K562 (cell line): ENCODE measurements at regions not wholly inside any gene's neighbourhood (a gene's known extent, or its start where the extent isn't known, plus 50 kb on each side); places are given as distances from the start of the nearest gene placed in this dataset.

Experiments
- BRF1 ChIP-seq: IDR thresholded peaks from 3 replicates; pipeline ENCODE4 v1.6.1; 2011; ENCODE audit warnings: borderline replicate concordance, mild to moderate bottlenecking; ENCODE audit not compliant: insufficient read length; ENCODE audit errors: extremely low read depth
- CEBPB ChIP-seq: fragments of 450-650 bp; IDR thresholded peaks from 2 replicates; pipeline ENCODE4 v1.6.1; 2016; ENCODE audit warnings: missing genetic modification characterization, missing compliant biosample characterization
- CREBBP ChIP-seq: IDR thresholded peaks from one replicate; pipeline ENCODE4 v1.6.1; 2012; ENCODE audit warnings: low read depth, mild to moderate bottlenecking, control low read depth, inconsistent platforms, low read length
- CREM ChIP-seq: IDR thresholded peaks from 2 replicates; pipeline ENCODE4 v1.6.1; 2014; ENCODE audit warnings: antibody characterized with exemption, low read depth
- FOSL1 ChIP-seq: fragments of 200-800 bp; sonication (Bioruptor generic); conservative IDR thresholded peaks from 2 replicates; pipeline ENCODE4 v1.6.1; 2016; ENCODE audit warnings: missing genetic modification characterization, missing compliant biosample characterization
- FOXJ2 ChIP-seq: fragments of 200-800 bp; sonication (Bioruptor generic); IDR thresholded peaks from 2 replicates; pipeline ENCODE4 v1.6.1; 2016; ENCODE audit warnings: missing genetic modification characterization, missing compliant biosample characterization
- FOXP1 ChIP-seq: sonication (generic); formaldehyde crosslinking; IDR thresholded peaks from 2 replicates; pipeline ENCODE4 v1.8.0; 2022; ENCODE audit warnings: mild to moderate bottlenecking, missing genetic modification reagents
- FOXP4 ChIP-seq: sonication (generic); formaldehyde crosslinking; IDR thresholded peaks from 2 replicates; pipeline ENCODE4 v1.8.0; 2022; ENCODE audit warnings: mild to moderate bottlenecking, missing genetic modification reagents, borderline replicate concordance
- MCM7 ChIP-seq, 2 experiments: fragments of 450-650 bp; IDR thresholded peaks; 2 replicates each; pipeline ENCODE4 v1.6.1; 2016 to 2018
- NEUROD1 ChIP-seq: fragments of 150-350 bp; IDR thresholded peaks from 2 replicates; pipeline ENCODE4 v1.6.1; 2014; ENCODE audit warnings: borderline replicate concordance, low read length, low read depth; ENCODE audit not compliant: partially characterized antibody
- NFRKB ChIP-seq: fragments of 450-650 bp; IDR thresholded peaks from 2 replicates; pipeline ENCODE4 v1.6.1; 2016; ENCODE audit warnings: low read depth
- POLR2G ChIP-seq: fragments of 200-400 bp; formaldehyde crosslinking; IDR thresholded peaks from 2 replicates; pipeline ENCODE4 v1.6.1; 2017; ENCODE audit warnings: low read depth, mild to moderate bottlenecking, antibody characterized with exemption, low read length, moderate library complexity
- SAFB ChIP-seq: fragments of 200-400 bp; formaldehyde crosslinking; IDR thresholded peaks from 2 replicates; pipeline ENCODE4 v1.6.1; 2017; ENCODE audit warnings: low read depth, low read length, borderline replicate concordance
- ZFP36 ChIP-seq: fragments of 150-350 bp; IDR thresholded peaks from 2 replicates; pipeline ENCODE4 v1.6.1; 2018; ENCODE audit warnings: low read length, low read depth; ENCODE audit not compliant: partially characterized antibody
- ZMIZ1 ChIP-seq, 2 experiments: fragments of 150-350 bp in 1 of 2; IDR thresholded peaks; 2 replicates each; pipeline ENCODE4 v1.6.1; 2012 to 2016; ENCODE audit warnings: low read depth in 2 of 2, low read length in 2 of 2, mild to moderate bottlenecking in 1 of 2, moderate library complexity in 1 of 2
- ZNF717 ChIP-seq: fragments of 250-450 bp; sonication (Bioruptor Pico); IDR thresholded peaks from 2 replicates; pipeline ENCODE4 v1.5.0; 2021
- ZNF780A ChIP-seq: fragments of 250-450 bp; sonication (Bioruptor Pico); IDR thresholded peaks from 2 replicates; pipeline ENCODE4 v1.5.0; 2021; ENCODE audit warnings: mild to moderate bottlenecking
- TF ChIP-seq, protein P1 (sequence below): fragments of 450-650 bp; conservative IDR thresholded peaks from 2 replicates; pipeline ENCODE4 v1.6.1; 2016; ENCODE audit warnings: missing genetic modification characterization, low read depth, mild to moderate bottlenecking, control low read depth, missing compliant biosample characterization
- TF ChIP-seq, protein P2 (sequence below), 2 experiments: fragments of 450-650 bp; conservative IDR thresholded peaks; 2 replicates each; pipeline ENCODE4 v1.6.1; 2017; ENCODE audit warnings: mild to moderate bottlenecking in 2 of 2, moderate library complexity in 2 of 2

DNA sequence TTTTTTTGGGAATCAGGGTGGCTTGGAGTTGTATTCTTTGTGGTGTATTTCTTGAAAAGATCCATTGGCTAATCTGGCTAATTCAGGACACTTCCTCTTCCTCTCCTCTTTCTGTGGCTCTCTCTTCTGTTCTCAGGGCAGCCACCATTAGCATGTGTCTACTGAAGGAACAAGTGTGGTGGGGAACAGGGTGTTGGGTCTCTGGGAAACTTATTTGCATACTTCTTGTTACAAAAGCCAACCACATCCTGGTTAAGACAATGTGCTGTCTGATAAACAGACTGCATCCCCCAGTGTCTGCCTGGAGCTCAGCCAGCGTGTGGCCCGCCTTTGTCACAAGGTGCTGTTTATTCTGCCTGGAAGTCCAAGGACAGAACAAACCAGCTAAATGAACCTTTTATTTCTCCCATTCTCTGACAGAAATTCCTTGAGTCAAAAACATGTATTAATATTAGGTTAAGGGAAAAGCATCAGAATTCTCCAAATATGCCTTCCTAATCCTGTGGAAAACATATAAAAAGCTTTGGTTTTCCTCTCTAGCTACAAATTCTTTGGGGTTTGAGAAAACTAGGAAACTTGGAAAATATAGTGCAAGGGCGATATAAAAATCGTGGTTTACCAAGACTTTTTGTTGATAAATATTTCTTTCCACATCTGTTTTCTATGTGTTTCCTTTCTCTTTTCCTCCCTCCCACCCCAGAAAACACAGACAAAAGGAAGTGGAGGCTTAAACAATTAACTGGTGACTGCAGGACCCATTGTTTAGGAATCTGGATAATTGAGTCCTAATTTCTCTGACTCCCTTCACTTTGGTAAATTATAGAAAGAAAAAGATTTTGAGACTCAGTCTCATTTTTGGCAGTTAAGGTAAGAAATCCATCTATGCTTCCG lies 203.6 kb downstream of the SPRY1 start (continued):
- TF ChIP-seq NEUROD1, result no peak
- TF ChIP-seq NFRKB, result peak; percentile 88
- no peak for TF ChIP-seq MCM7 (IDR thresholded peaks at IDR 0.05)
- 0 out of 2 replicates have a peak, but pooled peaks have one; percentile 30 for TF ChIP-seq FOSL1 (tag)
- TF ChIP-seq ZMIZ1 (IDR thresholded peaks at IDR 0.05; ENCODE audit: low read depth in 2 of 2, low read length in 2 of 2), result 0 out of 4 replicates have a peak, but pooled peaks of 1 of the 2 experiments have one; percentile 35
- TF ChIP-seq, protein P1, sequence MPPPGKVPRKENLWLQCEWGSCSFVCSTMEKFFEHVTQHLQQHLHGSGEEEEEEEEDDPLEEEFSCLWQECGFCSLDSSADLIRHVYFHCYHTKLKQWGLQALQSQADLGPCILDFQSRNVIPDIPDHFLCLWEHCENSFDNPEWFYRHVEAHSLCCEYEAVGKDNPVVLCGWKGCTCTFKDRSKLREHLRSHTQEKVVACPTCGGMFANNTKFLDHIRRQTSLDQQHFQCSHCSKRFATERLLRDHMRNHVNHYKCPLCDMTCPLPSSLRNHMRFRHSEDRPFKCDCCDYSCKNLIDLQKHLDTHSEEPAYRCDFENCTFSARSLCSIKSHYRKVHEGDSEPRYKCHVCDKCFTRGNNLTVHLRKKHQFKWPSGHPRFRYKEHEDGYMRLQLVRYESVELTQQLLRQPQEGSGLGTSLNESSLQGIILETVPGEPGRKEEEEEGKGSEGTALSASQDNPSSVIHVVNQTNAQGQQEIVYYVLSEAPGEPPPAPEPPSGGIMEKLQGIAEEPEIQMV (tag), result no peak
- no peak for TF ChIP-seq SAFB
- no peak for TF ChIP-seq ZNF780A (CRISPR knock-in tag)
- TF ChIP-seq FOXP4 (CRISPR knock-in tag), result no peak
- no peak for TF ChIP-seq CREBBP
- TF ChIP-seq ZNF717 (CRISPR knock-in tag), result no peak
- TF ChIP-seq CREM, result peak; percentile 64
- 0 out of 2 replicates have a peak, but pooled peaks have one; percentile 26 for TF ChIP-seq FOXJ2
- no peak for TF ChIP-seq POLR2G
- TF ChIP-seq ZFP36, result peak; percentile 51
- TF ChIP-seq BRF1, result no peak
- TF ChIP-seq, protein P2, sequence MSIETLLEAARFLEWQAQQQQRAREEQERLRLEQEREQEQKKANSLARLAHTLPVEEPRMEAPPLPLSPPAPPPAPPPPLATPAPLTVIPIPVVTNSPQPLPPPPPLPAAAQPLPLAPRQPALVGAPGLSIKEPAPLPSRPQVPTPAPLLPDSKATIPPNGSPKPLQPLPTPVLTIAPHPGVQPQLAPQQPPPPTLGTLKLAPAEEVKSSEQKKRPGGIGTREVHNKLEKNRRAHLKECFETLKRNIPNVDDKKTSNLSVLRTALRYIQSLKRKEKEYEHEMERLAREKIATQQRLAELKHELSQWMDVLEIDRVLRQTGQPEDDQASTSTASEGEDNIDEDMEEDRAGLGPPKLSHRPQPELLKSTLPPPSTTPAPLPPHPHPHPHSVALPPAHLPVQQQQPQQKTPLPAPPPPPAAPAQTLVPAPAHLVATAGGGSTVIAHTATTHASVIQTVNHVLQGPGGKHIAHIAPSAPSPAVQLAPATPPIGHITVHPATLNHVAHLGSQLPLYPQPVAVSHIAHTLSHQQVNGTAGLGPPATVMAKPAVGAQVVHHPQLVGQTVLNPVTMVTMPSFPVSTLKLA (conservative IDR thresholded peaks at IDR 0.05), result peak; percentile 26 to 62; a peak in 3 of 4 replicates
- no peak for TF ChIP-seq FOXP1 (CRISPR knock-in tag)
- 0 out of 2 replicates have a peak, but pooled peaks have one; percentile 29 for TF ChIP-seq CEBPB (tag)
